GM23338 (cell line): ENCODE measurements at regions not wholly inside any gene's neighbourhood (a gene's known extent, or its start where the extent isn't known, plus 50 kb on each side); places are given as distances from the start of the nearest gene placed in this dataset.

ENCODE experiments used
- ATAC-seq: fragments of 200-7000 bp; cut with Tn5 transposase; 3 replicates; pipeline ENCODE4 v1.9.1; 2020
- DNase-seq: peaks from one replicate; pipeline ENCODE4 v3.0.0-alpha.2; 2015; ENCODE audit warnings: low spot score
- H2AFZ ChIP-seq: fragments of 200-600 bp; sonication (generic); 2 replicates; pipeline ENCODE4 v1.8.0; 2016; ENCODE audit warnings: antibody characterized with exemption, mild to moderate bottlenecking, moderate library complexity
- H3F3A ChIP-seq: fragments of 200-600 bp; sonication (generic); replicated peaks from 2 replicates; pipeline ENCODE4 v1.8.0; 2017; ENCODE audit warnings: antibody characterized with exemption, mixed run types, low read depth
- H3K27ac ChIP-seq: fragments of 200-600 bp; sonication (generic); 2 replicates; pipeline ENCODE4 v1.6.1; 2016; ENCODE audit warnings: low read depth
- H3K27me3 ChIP-seq: fragments of 200-600 bp; sonication (generic); 2 replicates; pipeline ENCODE4 v1.8.0; 2016; ENCODE audit warnings: mild to moderate bottlenecking, mixed run types, moderate library complexity; ENCODE audit not compliant: insufficient read depth
- H3K36me3 ChIP-seq: fragments of 200-600 bp; sonication (generic); 2 replicates; pipeline ENCODE4 v1.8.0; 2016; ENCODE audit warnings: mild to moderate bottlenecking; ENCODE audit not compliant: insufficient read depth
- H3K4me1 ChIP-seq: fragments of 200-600 bp; sonication (generic); 2 replicates; pipeline ENCODE4 v1.8.0; 2016; ENCODE audit warnings: mild to moderate bottlenecking, moderate library complexity; ENCODE audit not compliant: insufficient read depth
- H3K4me2 ChIP-seq: fragments of 200-600 bp; sonication (generic); 2 replicates; pipeline ENCODE4 v1.7.1; 2017; ENCODE audit warnings: mixed run types
- H3K4me3 ChIP-seq: fragments of 200-600 bp; sonication (generic); 2 replicates; pipeline ENCODE4 v1.6.1; 2016; ENCODE audit warnings: mixed run types
- H3K79me2 ChIP-seq: fragments of 200-600 bp; sonication (generic); replicated peaks from 2 replicates; pipeline ENCODE4 v1.8.0; 2017; ENCODE audit warnings: mild to moderate bottlenecking; ENCODE audit not compliant: insufficient read depth
- H3K9me2 ChIP-seq: fragments of 200-600 bp; sonication (generic); 2 replicates; pipeline ENCODE4 v1.8.0; 2017; ENCODE audit not compliant: insufficient read depth
- H4K20me1 ChIP-seq: fragments of 200-600 bp; sonication (generic); replicated peaks from 2 replicates; pipeline ENCODE4 v1.8.0; 2017; ENCODE audit warnings: mild to moderate bottlenecking; ENCODE audit not compliant: insufficient read depth
- H3K27ac Mint-ChIP-seq: 2 replicates; pipeline ENCODE4 v1.8.0; 2020; ENCODE audit warnings: inconsistent platforms, mild to moderate bottlenecking, moderate library complexity, mixed read lengths
- H3K27me3 Mint-ChIP-seq: 3 replicates; pipeline ENCODE4 v1.8.0; 2022; ENCODE audit warnings: low read depth, mild to moderate bottlenecking, moderate library complexity, mixed read lengths, inconsistent platforms; ENCODE audit not compliant: insufficient read depth, poor library complexity
- H3K36me3 Mint-ChIP-seq: 3 replicates; pipeline ENCODE4 v1.8.0; 2021; ENCODE audit warnings: low read depth, mild to moderate bottlenecking, inconsistent platforms, moderate library complexity, mixed read lengths
- H3K4me1 Mint-ChIP-seq: 3 replicates; pipeline ENCODE4 v1.8.0; 2020; ENCODE audit warnings: mild to moderate bottlenecking, inconsistent platforms, mixed read lengths
- H3K4me3 Mint-ChIP-seq: 3 replicates; pipeline ENCODE4 v1.8.0; 2021; ENCODE audit warnings: moderate library complexity, mild to moderate bottlenecking, inconsistent platforms, mixed read lengths
- H3K9me3 Mint-ChIP-seq: 3 replicates; pipeline ENCODE4 v1.8.0; 2020; ENCODE audit warnings: moderate library complexity, mild to moderate bottlenecking, inconsistent platforms, mixed read lengths
- CREB1 ChIP-seq: fragments of 250-450 bp; sonication (Bioruptor Pico); IDR thresholded peaks from 2 replicates; pipeline ENCODE4 v1.5.0; 2020; ENCODE audit warnings: low read depth, mild to moderate bottlenecking, moderate library complexity
- EZH2 ChIP-seq: fragments of 200-600 bp; sonication (generic); IDR thresholded peaks from one replicate; pipeline ENCODE4 v1.8.0; 2017; ENCODE audit warnings: antibody characterized with exemption, mild to moderate bottlenecking, low read depth; ENCODE audit not compliant: unreplicated experiment
- EZH2phosphoT487 ChIP-seq: fragments of 200-600 bp; sonication (generic); IDR thresholded peaks from one replicate; pipeline ENCODE4 v1.8.1; 2018; ENCODE audit warnings: antibody characterized with exemption; ENCODE audit not compliant: unreplicated experiment
- JUNB ChIP-seq: IDR thresholded peaks from one replicate; pipeline ENCODE4 v1.6.1; 2016; ENCODE audit warnings: antibody characterized with exemption; ENCODE audit not compliant: unreplicated experiment
- POLR2AphosphoS5 ChIP-seq: IDR thresholded peaks from 2 replicates; pipeline ENCODE4 v1.6.1; 2016; ENCODE audit warnings: antibody characterized with exemption, low read depth
- STAT1 ChIP-seq: IDR thresholded peaks from one replicate; pipeline ENCODE4 v1.6.1; 2016; ENCODE audit warnings: antibody characterized with exemption; ENCODE audit not compliant: unreplicated experiment
- TF ChIP-seq, protein P1 (sequence below): IDR thresholded peaks from 2 replicates; pipeline ENCODE4 v1.6.1; 2016; ENCODE audit warnings: antibody characterized with exemption
- TF ChIP-seq, protein P2 (sequence below): IDR thresholded peaks from one replicate; pipeline ENCODE4 v1.6.1; 2018; ENCODE audit warnings: antibody characterized with exemption; ENCODE audit not compliant: unreplicated experiment
- TF ChIP-seq, protein P3 (sequence below), 2 experiments: fragments of 200-600 bp in 1 of 2; sonication (generic) in 1 of 2; conservative IDR thresholded peaks; 2 replicates each; pipeline versions ENCODE4 v1.5.1 to v1.6.1; 2016 to 2017; ENCODE audit warnings: antibody characterized with exemption in 2 of 2, low read depth in 2 of 2, mild to moderate bottlenecking in 2 of 2, moderate library complexity in 1 of 2

DNA sequence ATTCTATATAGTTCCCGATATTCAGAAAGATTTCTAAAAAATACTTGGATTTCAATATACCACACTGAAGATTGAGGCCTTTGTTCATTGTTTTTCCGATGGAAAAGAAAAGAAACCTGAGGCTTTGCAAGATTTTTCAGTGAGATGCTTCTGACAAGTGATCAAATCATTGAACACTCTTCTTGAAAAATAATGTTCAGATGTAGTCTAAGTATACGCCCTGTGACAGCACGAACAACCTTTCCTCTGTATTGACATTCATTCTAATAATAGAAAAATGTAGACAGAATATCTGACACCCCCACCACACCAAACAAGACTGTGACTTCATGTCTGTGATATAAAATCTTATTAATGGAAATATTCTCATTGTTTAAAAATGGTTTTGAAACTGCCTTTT is 650.7 kb upstream of the KLHL1 start:
- H3K36me3 Mint-ChIP-seq: no peaks in the 10 kb centered on the region
- no peak overlapping the region for H2AFZ ChIP-seq
- no peak overlapping the region for H3K4me3 Mint-ChIP-seq
- no peak overlapping the region for H3K27ac Mint-ChIP-seq
- no peak overlapping the region for H3K4me2 ChIP-seq
- H3K4me1 ChIP-seq: no peaks in the 10 kb centered on the region
- no peaks in the 10 kb centered on the region for H3K79me2 ChIP-seq
- no peaks in the 10 kb centered on the region for H3K9me2 ChIP-seq
- no peak for ATAC-seq
- no peaks in the 10 kb centered on the region for H4K20me1 ChIP-seq
- no peak overlapping the region for H3K4me3 ChIP-seq
- DNase-seq: no peak
- no peak overlapping the region for H3K27ac ChIP-seq
- peaks cover 1% of the 10 kb centered on the region for H3K27me3 Mint-ChIP-seq
- no peaks in the 10 kb centered on the region for H3K27me3 ChIP-seq
- H3K4me1 Mint-ChIP-seq: no peaks in the 10 kb centered on the region
- H3K9me3 Mint-ChIP-seq: no peaks in the 10 kb centered on the region
- TF ChIP-seq JUNB (no peak), EZH2 (no peak)
- H3K36me3 ChIP-seq: no peaks in the 10 kb centered on the region
- no peaks in the 10 kb centered on the region for H3F3A ChIP-seq

DNA sequence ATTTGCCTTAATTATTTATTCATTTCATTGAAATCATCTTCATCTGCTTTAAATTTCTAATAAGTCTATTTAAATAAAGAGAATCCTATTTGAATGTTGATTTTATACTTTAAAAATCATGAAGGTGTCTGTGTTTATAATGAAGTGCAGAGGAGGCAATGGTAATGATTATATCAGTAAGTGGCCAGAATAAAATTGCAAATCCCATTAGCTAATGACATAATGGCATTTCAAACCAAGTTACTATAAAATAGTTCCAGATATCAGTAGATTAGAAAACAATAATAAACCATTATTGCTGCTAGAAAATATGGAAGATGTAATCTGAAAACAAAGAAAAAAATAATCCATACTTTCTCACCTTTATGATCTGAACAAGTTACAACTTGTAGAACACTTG is 647.8 kb upstream of the KLHL1 start:
- H3K9me2 ChIP-seq: no peaks in the 10 kb centered on the region
- H3K4me2 ChIP-seq: no peak overlapping the region
- no peaks in the 10 kb centered on the region for H3K27me3 Mint-ChIP-seq
- H3K4me1 ChIP-seq: no peaks in the 10 kb centered on the region
- TF ChIP-seq, protein P1, sequence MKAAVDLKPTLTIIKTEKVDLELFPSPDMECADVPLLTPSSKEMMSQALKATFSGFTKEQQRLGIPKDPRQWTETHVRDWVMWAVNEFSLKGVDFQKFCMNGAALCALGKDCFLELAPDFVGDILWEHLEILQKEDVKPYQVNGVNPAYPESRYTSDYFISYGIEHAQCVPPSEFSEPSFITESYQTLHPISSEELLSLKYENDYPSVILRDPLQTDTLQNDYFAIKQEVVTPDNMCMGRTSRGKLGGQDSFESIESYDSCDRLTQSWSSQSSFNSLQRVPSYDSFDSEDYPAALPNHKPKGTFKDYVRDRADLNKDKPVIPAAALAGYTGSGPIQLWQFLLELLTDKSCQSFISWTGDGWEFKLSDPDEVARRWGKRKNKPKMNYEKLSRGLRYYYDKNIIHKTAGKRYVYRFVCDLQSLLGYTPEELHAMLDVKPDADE: no peak
- TF ChIP-seq JUNB (no peak), STAT1 (no peak)
- TF ChIP-seq, protein P2, sequence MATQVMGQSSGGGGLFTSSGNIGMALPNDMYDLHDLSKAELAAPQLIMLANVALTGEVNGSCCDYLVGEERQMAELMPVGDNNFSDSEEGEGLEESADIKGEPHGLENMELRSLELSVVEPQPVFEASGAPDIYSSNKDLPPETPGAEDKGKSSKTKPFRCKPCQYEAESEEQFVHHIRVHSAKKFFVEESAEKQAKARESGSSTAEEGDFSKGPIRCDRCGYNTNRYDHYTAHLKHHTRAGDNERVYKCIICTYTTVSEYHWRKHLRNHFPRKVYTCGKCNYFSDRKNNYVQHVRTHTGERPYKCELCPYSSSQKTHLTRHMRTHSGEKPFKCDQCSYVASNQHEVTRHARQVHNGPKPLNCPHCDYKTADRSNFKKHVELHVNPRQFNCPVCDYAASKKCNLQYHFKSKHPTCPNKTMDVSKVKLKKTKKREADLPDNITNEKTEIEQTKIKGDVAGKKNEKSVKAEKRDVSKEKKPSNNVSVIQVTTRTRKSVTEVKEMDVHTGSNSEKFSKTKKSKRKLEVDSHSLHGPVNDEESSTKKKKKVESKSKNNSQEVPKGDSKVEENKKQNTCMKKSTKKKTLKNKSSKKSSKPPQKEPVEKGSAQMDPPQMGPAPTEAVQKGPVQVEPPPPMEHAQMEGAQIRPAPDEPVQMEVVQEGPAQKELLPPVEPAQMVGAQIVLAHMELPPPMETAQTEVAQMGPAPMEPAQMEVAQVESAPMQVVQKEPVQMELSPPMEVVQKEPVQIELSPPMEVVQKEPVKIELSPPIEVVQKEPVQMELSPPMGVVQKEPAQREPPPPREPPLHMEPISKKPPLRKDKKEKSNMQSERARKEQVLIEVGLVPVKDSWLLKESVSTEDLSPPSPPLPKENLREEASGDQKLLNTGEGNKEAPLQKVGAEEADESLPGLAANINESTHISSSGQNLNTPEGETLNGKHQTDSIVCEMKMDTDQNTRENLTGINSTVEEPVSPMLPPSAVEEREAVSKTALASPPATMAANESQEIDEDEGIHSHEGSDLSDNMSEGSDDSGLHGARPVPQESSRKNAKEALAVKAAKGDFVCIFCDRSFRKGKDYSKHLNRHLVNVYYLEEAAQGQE: no peak
- DNase-seq (no peak), ATAC-seq (no peak)
- no peak overlapping the region for H3K27ac Mint-ChIP-seq
- no peak overlapping the region for H3K4me3 Mint-ChIP-seq
- H3K79me2 ChIP-seq: no peaks in the 10 kb centered on the region
- H3K4me1 Mint-ChIP-seq: no peaks in the 10 kb centered on the region
- H2AFZ ChIP-seq: no peak overlapping the region
- no peak overlapping the region for H3K27ac ChIP-seq
- H4K20me1 ChIP-seq: no peaks in the 10 kb centered on the region
- H3K27me3 ChIP-seq: no peaks in the 10 kb centered on the region
- no peaks in the 10 kb centered on the region for H3K9me3 Mint-ChIP-seq
- H3K4me3 ChIP-seq: no peak overlapping the region
- no peaks in the 10 kb centered on the region for H3F3A ChIP-seq
- H3K36me3 ChIP-seq: no peaks in the 10 kb centered on the region
- H3K36me3 Mint-ChIP-seq: no peaks in the 10 kb centered on the region

DNA sequence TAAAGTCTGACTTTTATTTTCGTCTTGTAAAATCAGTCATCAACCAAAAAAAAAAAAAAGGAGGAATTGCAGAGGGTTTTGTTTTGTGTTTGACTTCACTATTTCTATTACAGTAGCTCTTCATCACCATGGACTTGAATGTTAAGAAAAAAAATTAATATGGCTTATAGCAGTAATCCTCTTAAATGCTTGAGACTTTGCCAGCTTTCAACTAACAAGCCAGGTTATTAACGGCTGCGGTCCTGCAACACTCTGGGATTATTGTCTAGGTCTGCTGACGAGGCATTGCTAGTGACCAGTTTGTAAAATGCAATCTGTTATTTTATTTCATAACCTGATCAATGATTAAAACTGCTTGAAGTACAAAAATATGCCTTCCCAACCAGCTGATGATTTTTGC is 647.2 kb upstream of the KLHL1 start:
- no peaks in the 10 kb centered on the region for H3K9me2 ChIP-seq
- H3K79me2 ChIP-seq: no peaks in the 10 kb centered on the region
- H3K4me3 ChIP-seq: no peak overlapping the region
- TF ChIP-seq, protein P3, sequence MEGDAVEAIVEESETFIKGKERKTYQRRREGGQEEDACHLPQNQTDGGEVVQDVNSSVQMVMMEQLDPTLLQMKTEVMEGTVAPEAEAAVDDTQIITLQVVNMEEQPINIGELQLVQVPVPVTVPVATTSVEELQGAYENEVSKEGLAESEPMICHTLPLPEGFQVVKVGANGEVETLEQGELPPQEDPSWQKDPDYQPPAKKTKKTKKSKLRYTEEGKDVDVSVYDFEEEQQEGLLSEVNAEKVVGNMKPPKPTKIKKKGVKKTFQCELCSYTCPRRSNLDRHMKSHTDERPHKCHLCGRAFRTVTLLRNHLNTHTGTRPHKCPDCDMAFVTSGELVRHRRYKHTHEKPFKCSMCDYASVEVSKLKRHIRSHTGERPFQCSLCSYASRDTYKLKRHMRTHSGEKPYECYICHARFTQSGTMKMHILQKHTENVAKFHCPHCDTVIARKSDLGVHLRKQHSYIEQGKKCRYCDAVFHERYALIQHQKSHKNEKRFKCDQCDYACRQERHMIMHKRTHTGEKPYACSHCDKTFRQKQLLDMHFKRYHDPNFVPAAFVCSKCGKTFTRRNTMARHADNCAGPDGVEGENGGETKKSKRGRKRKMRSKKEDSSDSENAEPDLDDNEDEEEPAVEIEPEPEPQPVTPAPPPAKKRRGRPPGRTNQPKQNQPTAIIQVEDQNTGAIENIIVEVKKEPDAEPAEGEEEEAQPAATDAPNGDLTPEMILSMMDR (conservative IDR thresholded peaks at IDR 0.05; ENCODE audit: low read depth in 2 of 2): no peak
- TF ChIP-seq CREB1 (CRISPR knock-in tag) (no peak), STAT1 (no peak), EZH2phosphoT487 (no peak), POLR2AphosphoS5 (no peak), JUNB (no peak)
- TF ChIP-seq, protein P1: no peak
- H3K4me1 ChIP-seq: no peaks in the 10 kb centered on the region
- H3K4me3 Mint-ChIP-seq: no peak overlapping the region
- H3K27me3 Mint-ChIP-seq: no peaks in the 10 kb centered on the region
- ATAC-seq: no peak
- no peak overlapping the region for H3K4me2 ChIP-seq
- H3F3A ChIP-seq: no peaks in the 10 kb centered on the region
- no peak for DNase-seq
- H4K20me1 ChIP-seq: no peaks in the 10 kb centered on the region
- no peaks in the 10 kb centered on the region for H3K36me3 Mint-ChIP-seq
- no peak overlapping the region for H3K27ac ChIP-seq
- no peaks in the 10 kb centered on the region for H3K36me3 ChIP-seq
- H3K9me3 Mint-ChIP-seq: no peaks in the 10 kb centered on the region
- H3K27me3 ChIP-seq: no peaks in the 10 kb centered on the region
- H3K27ac Mint-ChIP-seq: no peak overlapping the region
- no peak overlapping the region for H2AFZ ChIP-seq
- H3K4me1 Mint-ChIP-seq: no peaks in the 10 kb centered on the region
